HL-60 (cell line): ENCODE measurements at regions not wholly inside any gene's neighbourhood (a gene's known extent, or its start where the extent isn't known, plus 50 kb on each side); places are given as distances from the start of the nearest gene placed in this dataset.

Experiments used
- CTCF ChIP-seq: IDR thresholded peaks from one replicate; pipeline ENCODE4 v1.5.1; 2011; ENCODE audit warnings: low read length, control low read depth, inconsistent platforms; ENCODE audit not compliant: insufficient read depth
- GABPA ChIP-seq: IDR thresholded peaks from 2 replicates; pipeline ENCODE4 v1.6.1; 2012; ENCODE audit warnings: low read depth
- POLR2AphosphoS5 ChIP-seq: IDR thresholded peaks from 2 replicates; pipeline ENCODE4 v1.6.1; 2012; ENCODE audit warnings: low read depth
- REST ChIP-seq: IDR thresholded peaks from 2 replicates; pipeline ENCODE4 v1.6.1; 2012; ENCODE audit warnings: low read depth; ENCODE audit not compliant: insufficient replicate concordance

- no peak for TF ChIP-seq CTCF
- TF ChIP-seq REST = no peak
- TF ChIP-seq POLR2AphosphoS5 = no peak
- no peak for TF ChIP-seq GABPA
Measured at GRCh38 chr2:194917519-194917918, 739.5 kb upstream of the SLC39A10 start.
